ENCODE measurements at regions not wholly inside any gene's neighbourhood (a gene's known extent, or its start where the extent isn't known, plus 50 kb on each side); places are given as distances from the start of the nearest gene placed in this dataset.
"Not testable (repeated sequence)": the region's sequence is repeated elsewhere in the genome, so short reads cannot be mapped to it uniquely, and the experiment has no call there.

DNA sequence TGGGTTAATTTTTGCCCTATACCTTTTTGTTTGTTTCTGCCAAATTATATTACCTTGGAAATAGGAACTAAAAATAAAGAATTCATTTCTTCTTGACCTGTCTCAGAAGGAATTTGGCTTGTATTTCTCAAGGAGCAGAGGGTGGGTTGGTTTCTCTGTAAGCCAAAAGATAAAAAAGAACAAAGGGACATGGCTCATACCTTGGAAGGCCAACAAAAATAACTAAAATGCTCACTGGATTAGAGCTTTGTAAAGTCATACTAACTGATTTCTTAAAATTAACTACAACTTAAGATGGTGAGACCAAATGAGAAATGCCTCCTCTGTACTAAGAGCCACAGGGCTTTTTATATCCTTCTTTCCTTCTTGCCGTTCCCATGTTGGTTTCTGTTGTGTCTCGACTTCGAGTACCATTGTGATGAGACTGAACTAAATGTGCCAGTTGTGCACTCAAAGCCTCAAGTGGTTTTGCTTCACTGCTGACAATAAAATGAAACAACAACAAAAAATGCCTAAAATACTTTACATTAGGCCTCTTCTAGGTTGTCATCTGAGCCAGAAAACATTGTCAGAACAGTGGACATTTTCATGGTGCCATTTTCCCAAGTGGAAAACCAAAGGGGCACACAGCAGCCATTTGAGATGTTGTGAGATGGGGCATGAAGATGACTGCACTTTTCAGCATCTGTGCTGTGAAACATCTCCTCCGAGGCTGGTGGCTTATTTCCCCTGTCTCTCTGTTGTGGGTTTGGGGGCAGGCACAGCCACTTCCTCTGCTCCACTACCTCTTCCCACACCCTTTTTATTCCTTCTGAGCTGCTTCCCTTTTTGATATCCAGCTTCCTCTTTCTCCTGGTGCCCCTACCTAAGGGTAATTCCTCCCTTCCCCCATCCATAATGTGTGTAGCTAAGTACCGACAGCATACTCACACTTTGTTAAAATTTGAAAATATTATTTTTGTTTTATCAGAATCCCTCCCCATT, 51.8 kb upstream of the AGR3 start:
- DNase-seq = peak; percentile 33

DNA sequence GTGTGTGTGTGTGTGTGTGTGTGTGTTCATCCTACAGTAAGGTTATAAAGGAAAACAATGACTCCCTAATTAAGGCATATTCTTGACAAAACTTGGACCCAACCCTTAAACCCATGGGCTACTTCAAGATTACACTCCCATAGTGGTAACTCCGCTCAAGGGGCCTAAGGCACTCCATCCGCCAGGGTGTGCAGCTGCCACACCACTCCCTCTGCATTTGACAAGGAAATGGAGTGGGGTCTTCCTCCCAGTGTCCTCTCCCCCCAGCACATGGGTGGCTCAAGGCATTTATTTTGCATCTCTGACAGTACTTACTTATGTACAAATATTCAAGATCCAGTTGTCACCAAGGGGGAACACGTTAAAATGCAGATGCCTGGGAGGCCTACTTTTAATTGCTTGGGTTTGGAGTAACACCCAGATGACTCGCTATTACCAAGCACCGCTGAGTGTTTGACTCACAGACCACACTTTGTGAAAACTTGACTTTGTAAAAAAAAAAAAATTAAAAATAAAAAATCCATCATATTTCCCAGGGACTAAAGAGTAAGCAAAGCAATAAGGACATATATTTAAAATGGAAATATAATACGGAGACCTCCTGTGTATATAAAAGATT, 53.0 kb upstream of the AGR3 start:
- peak; percentile 36 for DNase-seq

DNA sequence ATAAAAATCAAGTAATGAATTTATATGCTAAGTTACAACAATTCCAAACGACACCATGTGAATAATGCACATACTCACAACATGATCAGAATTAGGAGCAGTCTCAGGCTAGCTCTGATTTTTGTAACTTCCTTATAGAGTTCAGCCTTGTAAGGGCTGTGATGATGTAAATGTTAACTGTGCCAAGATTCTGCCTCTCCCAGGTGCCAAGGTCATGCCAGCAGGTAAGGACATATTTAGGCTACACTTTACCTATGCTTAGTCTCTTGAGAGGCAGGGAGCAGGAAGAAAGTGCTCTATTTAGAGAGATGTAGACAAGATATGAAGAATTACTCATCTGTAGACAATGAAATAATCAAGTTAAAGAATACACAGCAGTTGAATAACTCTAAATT, 53.6 kb upstream of the AGR3 start:
- DNase-seq = no peak

DNA sequence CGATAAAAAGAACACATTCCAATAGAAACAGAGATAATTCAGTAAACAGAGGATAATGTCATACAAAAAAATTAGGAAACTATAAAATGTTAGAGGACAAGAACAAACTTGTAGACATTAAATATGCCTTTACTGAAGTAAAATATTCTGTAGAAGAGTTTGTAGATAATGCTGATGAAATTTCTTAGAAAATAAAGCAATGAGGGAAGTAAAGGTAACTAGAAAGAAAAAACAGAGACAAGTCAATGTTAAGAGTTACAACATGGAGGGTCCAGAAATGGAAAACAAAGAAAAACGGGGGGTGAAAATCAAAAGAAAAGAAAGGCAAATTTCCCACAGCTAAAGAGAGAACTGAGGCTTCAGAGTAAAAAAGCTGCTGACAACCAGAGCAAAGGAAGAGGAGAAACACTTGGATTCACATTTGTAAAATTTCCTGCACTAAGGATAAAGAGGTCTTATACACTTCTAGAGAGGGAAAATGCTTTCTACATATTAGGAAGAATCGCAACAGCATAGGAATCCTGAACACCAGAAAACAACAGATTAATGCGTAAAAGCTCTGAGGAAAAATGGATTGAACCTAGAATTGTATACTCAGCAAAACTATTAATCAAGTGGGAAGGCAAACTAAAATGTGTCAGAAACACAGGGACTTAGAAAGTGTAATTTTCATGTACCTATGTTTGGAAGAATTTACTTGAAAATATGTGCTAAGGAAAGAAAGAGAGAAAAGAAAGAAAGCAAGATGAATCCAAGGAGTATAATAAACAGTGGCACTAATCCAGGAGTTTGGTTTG, 55.0 kb upstream of the AGR3 start:
- DNase-seq = no peak

DNA sequence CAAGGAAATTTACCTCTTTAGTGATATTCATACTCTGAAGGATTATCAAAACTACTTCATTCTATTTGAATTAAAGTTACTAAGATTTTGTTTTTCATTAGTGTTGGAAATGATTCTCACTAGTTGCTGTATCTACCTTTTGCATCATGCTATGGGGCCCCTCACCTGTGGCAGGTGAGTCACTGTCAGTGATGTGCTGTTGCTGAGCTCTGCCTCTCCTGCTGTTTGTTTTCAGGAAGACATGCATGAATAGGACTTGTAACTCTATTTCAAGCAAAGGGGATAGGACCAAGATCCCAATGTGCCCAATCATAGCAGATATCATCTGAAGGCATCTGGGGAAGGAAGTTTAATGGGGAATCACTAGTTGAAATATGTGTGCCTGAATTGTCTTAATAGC, 57.4 kb upstream of the AGR3 start:
- DNase-seq = no peak

DNA sequence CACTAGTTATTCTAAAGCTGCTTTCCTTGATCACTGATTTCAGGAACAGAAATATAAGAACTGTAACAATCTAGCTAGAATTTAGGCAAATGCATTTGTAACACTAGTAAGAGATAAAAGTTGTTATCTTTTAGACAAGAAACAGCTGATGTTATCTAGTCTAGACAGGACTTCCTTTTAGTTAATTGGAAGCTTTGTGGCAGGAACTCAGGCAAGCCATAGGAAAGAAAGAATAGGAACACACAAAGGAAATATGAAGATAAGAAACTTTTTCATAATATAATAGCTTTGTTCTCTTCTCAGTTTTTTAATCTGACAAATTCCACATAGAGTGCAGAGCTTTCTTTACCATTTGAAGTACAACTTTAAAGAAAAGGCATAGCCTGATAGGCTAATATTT, 59.0 kb upstream of the AGR3 start:
- no peak for DNase-seq

DNA sequence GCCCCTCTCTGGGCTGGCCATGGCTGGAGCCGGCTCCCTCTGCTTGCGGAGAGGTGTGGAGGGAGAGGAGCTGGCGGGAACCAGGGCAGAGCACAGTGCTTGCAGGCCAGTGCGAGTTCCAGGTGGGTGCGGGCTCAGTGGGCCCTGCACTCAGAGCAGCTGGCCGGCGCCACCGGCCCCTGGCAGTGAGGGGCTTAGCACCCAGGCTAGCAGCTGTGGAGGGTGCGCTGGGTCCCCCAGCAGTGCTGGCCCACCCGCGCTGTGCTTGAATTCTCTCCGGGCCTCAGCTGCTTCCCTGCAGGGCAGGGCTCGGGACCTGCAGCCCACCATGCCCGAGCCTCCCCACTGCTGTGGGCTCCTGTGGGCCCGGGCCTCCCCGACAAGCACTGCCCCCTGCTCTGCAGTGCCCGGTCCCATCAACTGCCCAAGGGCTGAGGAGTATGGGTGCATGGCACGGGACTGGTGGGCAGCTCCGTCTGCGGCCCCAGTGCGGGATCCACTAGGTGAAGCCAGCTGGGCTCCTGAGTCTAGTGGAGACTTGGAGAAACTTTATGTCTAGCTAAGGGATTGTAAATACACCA, 61.2 kb upstream of the AGR3 start:
- no peak for DNase-seq

DNA sequence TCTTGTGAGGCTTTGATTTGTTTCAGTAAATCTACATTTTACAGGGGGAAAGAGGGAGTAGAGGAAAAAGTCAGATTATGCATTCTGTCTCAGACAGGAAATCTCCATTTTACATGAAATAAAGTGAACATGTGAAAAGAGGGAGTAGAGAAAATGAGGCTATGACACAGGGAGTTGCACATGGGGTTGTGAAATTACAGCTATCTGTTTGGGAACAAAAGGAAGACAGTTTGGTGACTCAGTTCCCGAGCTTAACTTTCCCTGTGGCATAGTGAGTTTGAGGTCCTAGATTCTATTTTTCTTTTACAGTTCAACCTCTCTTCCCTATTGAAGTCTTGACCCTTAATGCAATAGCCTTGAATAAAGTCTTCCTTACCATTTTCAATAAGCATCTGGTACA, 63.2 kb upstream of the AGR3 start:
- DNase-seq = no peak

DNA sequence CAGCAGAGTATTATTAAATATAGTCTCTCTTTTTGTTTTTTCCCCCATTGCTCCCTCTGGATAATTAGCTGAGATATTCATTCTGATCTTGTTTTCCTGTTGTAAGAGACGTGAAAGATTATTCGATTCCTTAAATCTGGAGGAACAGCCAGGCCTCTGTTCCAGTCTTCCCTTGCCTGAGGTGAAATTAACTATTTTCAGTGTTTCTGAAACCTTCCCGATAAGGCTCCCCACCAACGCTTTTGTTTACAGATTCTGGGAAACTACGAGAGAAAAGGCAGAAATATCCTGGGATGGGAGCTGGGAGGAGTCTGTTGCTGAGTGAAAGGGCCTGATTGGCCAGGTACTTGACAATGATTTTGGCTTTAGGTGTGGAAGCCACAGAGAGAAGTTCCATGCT, 63.6 kb upstream of the AGR3 start:
- DNase-seq = no peak

DNA sequence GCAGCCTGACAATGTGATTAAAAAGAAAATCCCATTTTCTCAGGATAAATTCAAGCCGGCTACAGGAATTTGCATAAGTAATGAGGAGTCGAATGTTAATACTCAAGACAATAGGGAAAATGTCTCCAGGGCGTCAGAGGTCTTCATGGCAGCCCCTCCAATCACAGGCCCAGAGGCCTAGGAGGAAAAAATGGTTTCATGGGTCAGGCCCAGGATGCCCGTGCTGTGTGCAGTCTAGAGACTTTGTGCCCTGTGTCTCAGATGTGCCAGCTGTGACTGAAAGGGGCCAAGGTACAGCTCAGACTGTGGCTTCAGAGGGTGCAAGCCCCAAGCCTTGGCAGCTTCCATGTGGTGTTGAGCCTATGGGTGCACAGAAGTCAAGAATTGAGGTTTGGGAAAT, 66.3 kb upstream of the AGR3 start:
- DNase-seq = not testable (repeated sequence)

DNA sequence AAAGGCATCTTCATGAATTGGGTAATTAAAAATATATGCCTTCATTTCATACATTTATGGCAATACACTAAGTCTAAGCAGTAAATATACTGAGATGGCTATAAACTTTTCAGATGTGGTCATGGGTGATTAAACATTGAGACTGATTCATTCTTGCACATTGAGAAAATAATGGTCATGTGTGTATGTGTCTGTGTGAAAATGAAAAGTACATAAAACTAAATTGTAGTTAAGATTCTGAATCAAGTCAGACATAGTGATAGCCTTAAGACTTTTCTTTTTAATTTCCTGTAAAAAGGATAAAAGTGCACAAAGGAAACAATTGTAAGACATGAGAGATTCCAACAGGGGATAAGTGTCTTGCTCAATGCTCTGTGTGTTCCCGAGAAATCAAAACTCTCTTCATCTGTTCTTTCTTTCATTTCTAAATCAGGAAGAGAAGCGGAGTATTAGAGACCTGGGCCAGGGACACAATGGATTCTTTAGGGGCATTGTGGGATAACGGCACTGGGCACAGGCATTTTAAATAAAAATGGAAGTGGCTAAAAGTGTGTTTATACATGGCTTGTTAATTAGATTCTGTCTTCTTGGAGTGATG, 69.8 kb upstream of the AGR3 start:
- DNase-seq = no peak

DNA sequence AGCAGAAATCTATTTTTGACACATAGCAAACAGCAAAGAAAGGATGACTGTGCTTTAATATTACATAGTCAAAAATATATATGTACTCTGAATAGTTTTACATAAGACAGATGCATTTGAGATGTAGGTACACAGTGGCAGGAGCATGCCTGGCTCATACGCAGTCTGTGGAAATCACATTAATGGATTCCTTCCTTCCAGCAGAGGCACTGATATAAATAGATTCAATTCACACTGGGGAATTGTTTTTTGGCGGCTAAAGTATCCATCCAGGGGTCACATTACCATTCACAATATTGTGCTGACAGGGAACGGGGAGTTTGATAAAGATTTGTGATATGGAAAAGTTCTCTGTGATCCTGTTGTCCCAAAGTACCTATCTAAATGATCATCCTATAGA, 72.5 kb upstream of the AGR3 start:
- no peak for DNase-seq

DNA sequence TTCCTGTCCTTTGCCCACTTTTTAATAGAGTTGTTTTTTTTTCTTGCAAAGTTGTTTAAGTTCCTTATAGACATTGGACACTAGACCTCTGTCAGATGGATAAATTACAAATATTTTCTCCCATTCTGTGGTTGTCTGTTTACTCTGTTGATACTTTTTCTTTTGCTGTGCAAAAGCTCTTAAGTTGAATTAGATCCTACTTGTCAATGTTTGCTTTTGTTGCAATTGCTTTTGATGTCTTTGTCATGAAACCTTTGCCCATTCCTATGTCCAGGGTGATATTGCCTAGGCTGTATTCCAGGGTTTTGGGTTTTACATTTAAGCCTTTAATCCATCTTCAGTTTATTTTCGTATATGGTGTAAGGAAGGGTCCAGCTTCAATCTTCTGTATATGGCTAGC, 76.9 kb upstream of the AGR3 start:
- DNase-seq = no peak

DNA sequence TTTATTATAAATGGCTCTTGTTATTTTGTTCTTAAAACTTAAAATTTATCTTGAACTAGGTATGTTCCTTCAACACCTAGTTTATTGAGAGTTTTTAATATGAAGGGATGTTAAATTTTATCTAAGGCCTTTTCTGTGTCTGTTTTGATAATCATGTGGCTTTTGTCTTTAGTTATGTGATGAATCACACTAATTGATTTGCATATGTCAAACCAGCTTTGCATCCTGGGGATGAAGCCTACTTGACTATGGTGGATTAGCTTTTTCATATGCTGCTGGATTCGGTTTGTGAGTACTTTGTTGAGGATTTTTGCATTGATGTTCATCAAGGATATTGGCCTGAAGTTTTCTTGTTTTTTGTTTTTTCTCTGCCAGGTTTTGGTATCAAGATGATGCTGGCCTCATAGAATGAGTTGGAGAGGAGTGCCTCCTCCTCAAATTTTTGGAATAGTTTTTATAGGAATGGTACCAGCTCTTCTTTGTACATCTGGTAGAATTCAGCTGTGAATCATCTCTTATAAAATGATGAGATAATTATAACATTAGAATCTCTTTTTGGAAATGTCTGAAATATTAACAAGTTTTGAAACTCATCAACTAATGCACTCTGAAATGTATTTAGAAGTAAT, 78.7 kb upstream of the AGR3 start:
- DNase-seq = no peak

DNA sequence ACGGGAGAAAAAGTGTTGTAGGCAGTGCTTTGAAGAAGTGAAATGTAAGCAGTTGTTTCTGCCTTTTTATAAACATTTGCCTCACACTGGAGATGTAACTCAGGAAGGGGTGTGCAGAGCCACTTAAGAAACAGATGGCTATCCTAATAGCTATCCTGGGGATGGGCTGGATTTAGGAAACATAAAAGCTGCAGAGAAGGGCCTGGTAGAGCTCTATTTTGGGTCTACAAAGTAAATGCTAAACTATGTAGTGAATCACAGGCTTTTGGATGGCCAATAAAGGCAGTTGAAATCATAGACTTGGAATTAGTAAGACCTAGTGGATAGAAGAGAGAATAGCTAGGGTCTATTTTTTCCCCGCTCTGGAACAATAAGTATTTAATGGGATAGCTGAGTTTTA, 79.9 kb upstream of the AGR3 start:
- DNase-seq = no peak

DNA sequence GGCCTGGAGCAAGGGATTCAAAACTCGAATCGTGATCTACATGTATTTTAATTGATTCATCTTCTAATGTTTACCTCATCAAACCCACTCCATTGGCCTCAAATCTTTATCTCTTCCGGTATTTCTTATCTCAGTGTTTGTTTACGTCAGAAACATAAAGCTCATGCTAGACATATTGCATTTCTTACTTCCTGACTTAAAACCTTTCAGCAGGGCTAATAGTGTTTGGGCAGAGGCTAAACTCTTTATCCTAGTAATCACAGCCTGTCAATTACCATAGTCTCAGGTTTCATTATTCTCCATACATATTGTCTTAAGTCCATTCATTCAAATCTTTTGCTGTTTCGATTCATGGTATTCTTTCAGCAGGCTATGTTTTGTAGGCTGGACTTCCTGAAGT, 81.3 kb upstream of the AGR3 start:
- no peak for DNase-seq

DNA sequence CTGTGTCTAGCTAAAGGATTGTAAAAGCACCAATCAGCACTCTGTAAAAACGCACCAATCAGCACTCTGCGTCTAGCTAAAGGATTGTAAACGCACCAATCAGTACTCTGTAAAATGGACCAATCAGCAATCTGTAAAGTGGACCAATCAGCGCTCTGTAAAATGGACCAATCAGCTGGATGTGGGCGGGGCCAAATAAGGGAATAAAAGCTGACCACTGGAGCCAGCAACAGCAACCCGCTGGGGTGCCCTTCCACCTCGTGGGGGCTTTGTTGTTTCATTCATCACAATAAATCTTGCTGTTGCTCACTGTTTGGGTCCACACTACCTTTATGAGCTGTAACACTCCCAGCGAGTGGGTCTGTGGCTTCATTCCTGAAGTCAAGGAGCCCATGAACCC, 83.9 kb upstream of the AGR3 start:
- DNase-seq = not testable (repeated sequence)

DNA sequence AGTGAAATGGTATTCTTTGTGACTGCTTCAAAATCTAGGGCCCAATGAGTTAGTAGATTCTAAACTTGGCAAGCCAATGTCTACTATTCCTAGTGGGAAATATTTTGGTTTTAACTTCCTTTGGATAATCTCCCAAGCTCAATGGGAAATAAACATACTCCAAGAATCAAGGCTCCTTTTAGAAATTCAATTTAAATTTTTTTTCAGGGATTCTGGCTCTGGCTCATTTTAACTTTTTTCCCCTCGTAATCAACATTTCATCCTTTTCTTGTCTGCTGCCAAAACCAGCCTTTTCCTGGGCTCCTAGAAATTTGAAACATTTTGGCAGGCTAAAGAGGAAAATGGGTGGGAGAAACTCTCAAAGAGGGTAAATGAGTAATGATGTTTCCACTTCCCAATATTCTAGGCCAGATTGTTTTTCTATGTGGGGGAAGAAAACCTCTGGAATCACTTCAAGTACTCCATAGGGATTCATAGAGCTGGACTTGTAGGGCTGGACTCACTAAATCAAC, 85.6 kb upstream of the AGR3 start:
- no peak for DNase-seq

DNA sequence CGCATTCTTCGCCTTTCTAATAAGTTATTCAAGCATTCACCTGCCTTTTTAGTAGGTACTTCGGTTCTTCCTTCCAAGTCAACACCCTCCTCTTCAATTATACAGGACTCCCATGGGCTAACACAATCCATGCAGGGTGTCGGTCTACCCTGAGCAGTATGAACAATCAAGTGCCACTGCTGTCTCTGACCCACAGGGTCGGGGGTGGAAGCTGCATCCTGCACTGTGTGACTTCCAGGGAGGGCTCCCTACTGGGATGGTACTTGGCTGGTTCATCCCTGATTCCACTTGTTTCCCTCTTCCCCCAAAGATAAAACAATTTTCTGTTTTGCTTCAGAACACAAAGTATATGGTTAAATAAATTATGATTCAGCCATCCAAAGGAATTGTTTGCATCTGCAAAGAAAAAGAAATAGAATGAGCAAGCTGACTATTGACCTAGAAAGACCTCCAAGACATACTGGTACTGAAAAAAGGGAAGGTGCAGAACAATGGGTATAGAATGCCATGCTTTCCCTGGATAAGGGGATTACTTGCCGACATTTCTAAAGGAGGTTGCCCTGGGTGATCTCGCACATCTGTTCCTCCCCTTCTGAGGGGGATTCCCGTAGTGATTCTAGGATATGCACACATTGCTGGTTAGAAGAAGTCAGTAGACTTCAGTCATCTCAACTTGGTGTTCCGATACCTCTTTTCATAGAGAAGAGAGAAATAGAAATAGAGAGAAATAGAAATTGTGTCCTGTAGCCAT, 89.1 kb upstream of the AGR3 start:
- DNase-seq = no peak

DNA sequence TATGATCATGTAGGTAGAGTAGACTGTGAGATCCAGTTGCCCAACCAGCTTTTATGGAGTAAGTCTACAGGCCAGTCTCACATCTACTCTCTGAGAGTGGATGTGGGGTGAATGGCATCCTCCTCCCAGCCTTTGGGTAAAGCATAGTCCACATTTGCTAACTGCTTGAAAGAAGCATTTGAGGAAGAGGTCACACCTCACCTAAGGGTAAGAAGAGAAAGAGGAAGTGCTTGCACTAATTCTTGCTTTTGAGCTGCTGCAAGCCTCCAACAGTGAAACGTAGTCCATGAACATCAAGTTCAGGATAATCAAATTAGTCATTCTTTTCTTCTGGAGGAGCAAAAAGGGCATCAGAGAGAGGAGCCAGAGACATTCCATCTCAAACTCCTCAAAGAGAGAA, 93.9 kb upstream of the AGR3 start:
- DNase-seq = no peak
